ENCODE measurements at regions not wholly inside any gene's neighbourhood (a gene's known extent, or its start where the extent isn't known, plus 50 kb on each side); places are given as distances from the start of the nearest gene placed in this dataset.
"Not testable (repeated sequence)": the region's sequence is repeated elsewhere in the genome, so short reads cannot be mapped to it uniquely, and the experiment has no call there.

DNA sequence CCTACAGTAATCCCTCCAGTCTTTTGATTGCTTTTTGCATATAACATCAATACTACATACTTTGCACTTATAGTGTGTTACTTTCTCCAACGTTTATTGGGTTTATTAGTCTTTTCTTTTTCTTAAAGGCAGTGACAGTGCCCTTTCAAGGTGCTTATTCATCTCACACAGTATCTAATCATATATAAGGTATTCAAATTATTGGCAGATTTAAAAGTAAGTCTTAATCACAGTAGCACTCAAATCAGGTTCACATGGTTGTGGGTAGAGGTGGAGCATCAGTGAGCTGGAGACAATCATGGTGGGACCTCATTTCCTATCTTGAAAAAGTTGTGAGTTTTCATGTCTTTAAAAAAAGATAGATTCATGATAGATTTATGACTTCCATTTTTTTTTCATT, 706.2 kb downstream of the GALC start:
- no peak for DNase-seq
- Histone ChIP-seq H3K4me3 (no peak overlapping the region), H3K27me3 (no peaks in the 10 kb centered on the region), H3K36me3 (no peaks in the 10 kb centered on the region), H3K9me3 (no peaks in the 10 kb centered on the region)

DNA sequence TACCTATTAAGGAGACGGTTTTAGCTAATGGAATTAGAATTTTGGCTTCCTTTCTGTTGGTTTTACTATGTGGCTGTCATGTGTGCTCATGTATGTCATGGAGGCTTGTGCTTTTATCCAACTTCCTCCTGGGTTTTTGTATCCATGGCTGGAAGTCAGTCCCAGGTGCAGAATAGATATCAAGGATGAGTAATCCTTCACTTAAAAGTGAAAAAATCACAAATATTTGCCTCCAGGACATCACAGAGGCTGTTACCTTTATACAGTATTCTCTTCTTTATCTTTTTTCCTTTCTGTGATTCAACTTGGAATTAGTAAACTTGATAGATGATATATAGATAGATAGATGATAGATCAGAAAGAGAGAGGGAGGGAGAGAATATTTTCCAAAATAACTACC, 706.8 kb downstream of the GALC start:
- DNase-seq, result no peak
- no peaks in the 10 kb centered on the region for H3K27me3 ChIP-seq
- no peak overlapping the region for H3K4me3 ChIP-seq
- no peaks in the 10 kb centered on the region for H3K36me3 ChIP-seq
- no peaks in the 10 kb centered on the region for H3K9me3 ChIP-seq

DNA sequence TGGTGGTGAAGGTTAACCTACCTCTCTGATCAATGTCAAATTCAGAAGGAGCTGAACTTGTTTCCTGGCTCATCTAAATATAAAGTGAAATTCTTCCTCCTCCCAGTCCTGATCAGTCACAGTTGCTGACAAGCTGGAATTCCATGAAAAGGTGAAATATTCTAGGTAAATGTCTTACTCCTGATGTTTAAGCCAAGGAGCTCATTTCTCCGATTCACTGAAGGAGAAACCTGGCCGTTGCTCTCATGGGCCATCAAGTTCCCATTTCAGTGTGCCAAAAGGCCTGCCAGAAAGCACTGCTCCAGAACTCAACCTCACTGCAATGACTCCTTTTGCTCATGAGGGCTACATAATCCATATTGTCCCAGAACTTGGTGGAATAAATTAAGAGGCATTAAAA, 707.5 kb downstream of the GALC start:
- H3K36me3 ChIP-seq, result no peaks in the 10 kb centered on the region

DNA sequence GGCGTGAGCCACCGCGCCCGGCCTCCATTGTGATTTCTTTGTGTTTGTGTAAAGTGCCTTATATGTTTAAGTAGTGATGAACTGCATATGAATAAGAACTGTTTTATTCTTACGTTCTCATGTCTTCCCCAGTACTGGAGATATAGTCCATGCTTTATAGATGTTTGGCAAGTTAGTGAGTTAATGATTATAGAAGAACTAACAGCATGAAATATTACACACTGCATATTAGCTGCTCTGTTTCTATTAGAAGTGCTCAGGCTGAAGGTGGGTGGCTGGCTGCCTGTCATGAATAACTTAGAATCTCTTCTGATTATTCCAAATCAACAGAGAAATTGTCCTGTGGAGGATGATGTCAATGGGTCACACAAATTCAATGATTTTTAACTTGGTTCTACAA, 709.4 kb downstream of the GALC start:
- Histone ChIP-seq H3K27me3 (no peaks in the 10 kb centered on the region), H3K9me3 (no peaks in the 10 kb centered on the region), H3K4me3 (no peak overlapping the region), H3K36me3 (no peaks in the 10 kb centered on the region)
- DNase-seq, result no peak

More for the DNA sequence above, 707.5 kb downstream of the GALC start:
- Histone ChIP-seq H3K9me3 (no peaks in the 10 kb centered on the region), H3K27me3 (no peaks in the 10 kb centered on the region), H3K4me3 (no peak overlapping the region)
- DNase-seq, result no peak

DNA sequence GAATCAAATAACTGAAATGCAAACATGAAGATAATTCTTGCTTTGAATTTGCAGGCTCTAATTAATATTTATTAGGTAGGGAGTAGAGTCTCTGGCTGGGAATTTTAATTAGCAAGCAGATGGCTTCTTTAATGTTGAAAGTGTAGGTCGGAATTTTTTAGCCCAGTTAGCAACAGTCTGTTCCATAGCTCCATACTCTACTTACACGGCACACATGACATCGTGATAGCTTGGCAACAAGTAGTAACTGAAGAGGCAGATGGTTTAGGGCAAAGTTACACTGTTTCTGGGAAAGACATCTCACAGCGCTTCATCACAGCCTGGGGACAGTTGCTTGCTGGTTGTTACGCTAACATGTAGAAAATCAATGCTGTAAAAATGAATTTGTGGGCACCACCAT, 710.7 kb downstream of the GALC start:
- Histone ChIP-seq H3K9me3 (no peaks in the 10 kb centered on the region), H3K4me3 (no peak overlapping the region), H3K36me3 (no peaks in the 10 kb centered on the region), H3K27me3 (no peaks in the 10 kb centered on the region)
- no peak for DNase-seq

DNA sequence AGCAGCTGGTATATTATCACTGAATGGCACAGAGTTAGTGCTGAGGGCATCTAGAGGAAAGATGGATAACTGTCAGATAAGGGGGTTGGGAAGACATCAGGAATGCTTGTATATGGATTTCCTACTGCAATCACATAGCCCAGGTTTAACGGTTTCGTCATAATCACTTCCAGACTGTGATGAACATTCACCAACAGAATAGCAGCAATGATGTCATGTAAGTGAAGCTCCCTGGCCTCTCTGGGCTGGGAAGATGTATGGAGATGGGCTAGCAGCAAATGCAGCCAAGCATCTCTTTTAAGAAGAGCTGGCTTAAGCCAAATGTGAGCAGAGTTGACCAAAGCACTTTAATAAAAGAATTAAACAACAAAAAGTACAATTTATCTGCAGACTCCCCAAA, 714.6 kb downstream of the GALC start:
- Histone ChIP-seq H3K9me3 (no peaks in the 10 kb centered on the region), H3K4me3 (no peak overlapping the region), H3K27me3 (no peaks in the 10 kb centered on the region), H3K36me3 (no peaks in the 10 kb centered on the region)
- DNase-seq, result no peak

DNA sequence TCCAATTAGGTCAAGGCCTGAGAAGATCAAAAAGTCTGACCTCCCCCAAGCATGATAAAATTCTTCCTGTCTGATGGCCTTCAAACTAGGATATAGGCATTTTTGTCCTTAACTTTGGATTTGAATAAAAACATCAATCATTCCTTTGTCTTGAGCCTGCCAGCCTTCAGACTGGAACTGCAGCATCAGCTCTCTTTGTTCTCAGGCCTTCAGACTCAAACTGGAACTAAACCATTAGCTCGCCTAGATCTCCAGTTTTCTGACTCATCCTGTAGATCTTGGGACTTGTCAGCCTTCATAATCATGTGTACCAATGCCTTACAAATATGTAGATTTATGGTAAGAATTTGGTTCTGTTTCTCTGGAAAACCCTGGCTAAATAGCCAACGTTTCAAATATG, 721.7 kb downstream of the GALC start:
- H3K36me3 ChIP-seq, result no peaks in the 10 kb centered on the region
- H3K9me3 ChIP-seq, result no peaks in the 10 kb centered on the region
- no peak overlapping the region for H3K4me3 ChIP-seq
- no peaks in the 10 kb centered on the region for H3K27me3 ChIP-seq
- DNase-seq, result no peak

DNA sequence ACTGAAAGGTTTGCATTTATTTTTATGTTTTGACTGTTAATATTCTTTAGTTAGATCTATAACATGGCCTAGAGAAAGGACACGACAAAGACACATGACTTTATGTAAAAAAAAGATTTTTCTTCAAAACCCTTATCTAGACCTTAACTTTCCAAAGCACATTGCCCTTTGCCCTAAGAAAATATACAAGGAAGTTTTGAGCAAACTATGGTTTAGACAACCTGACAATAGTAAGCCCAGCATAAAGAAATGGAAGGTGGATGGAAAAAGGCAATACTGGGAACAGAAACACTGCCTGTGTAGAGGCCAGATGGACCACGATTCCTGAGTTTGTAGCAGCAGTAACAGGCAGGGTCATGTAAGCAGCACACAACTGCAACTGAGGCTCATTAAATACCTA, 724.0 kb downstream of the GALC start:
- Histone ChIP-seq H3K36me3 (no peaks in the 10 kb centered on the region), H3K4me3 (no peak overlapping the region), H3K27me3 (no peaks in the 10 kb centered on the region), H3K9me3 (no peaks in the 10 kb centered on the region)
- no peak for DNase-seq

DNA sequence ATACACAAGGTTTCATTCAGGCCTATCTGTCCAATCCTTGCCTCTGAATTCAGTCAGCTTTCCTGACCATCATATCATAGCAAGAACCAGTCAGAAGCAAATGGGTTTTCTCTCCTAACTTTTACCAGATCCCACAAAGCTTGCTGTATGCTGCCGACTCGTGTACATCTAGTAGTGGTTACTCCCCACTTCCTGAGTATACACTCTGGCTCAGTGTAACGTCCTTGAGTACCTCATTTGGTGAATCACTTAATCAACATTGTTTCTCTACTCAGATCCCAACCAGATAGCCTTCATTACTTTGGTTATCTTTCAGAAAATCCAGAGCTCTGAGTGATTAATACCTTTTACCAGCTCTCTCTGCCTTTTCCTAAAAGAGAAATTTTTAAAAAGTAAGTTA, 728.2 kb downstream of the GALC start:
- Histone ChIP-seq H3K9me3 (no peaks in the 10 kb centered on the region), H3K27me3 (no peaks in the 10 kb centered on the region), H3K36me3 (no peaks in the 10 kb centered on the region), H3K4me3 (no peak overlapping the region)
- no peak for DNase-seq

DNA sequence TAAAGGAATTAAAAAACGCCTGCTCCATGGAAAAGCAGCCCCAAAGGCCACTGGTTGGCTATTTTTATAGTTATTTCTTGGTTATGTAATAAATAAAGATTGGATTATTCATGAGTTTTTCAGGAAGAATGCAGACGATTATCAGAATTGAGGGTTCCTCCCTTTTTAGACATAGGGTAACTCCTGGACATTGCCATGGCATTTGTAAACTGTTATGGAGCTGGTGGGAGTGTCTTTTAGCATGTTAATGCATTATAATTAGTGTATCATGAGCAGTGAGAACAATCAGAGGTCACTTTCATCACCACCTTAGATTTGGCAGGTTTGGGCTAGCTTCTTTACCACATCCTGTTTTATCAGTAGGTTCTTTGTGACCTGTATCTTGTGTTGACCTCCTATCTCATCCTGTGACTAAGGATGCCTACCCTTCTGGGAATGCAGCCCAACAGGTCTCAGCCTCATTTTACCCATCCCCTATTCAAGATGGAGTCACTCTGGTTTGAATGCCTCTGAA, 728.7 kb downstream of the GALC start:
- H3K27me3 ChIP-seq, result no peaks in the 10 kb centered on the region
- DNase-seq, result no peak
- no peak overlapping the region for H3K4me3 ChIP-seq
- no peaks in the 10 kb centered on the region for H3K36me3 ChIP-seq
- no peaks in the 10 kb centered on the region for H3K9me3 ChIP-seq

DNA sequence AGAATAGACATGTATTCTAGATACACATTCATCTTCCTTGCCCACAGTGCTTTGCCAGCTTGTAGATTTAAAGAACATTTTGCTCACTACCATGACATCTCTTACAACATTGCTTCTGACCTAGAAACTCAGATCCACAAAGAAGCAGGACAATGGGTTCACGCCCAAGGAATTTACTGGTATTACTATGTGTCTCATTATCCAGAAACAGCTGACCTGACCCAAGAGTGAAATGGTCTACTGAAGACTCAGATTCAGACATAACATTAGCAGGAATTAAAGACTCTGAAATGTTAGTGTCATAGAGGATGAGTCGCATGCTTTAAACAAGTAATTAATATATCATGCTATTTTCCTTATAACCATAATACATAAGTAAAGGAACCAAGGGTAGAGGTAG, 731.4 kb downstream of the GALC start:
- no peak for DNase-seq
- no peaks in the 10 kb centered on the region for H3K9me3 ChIP-seq
- H3K27me3 ChIP-seq, result no peaks in the 10 kb centered on the region
- H3K36me3 ChIP-seq, result no peaks in the 10 kb centered on the region
- H3K4me3 ChIP-seq, result no peak overlapping the region

DNA sequence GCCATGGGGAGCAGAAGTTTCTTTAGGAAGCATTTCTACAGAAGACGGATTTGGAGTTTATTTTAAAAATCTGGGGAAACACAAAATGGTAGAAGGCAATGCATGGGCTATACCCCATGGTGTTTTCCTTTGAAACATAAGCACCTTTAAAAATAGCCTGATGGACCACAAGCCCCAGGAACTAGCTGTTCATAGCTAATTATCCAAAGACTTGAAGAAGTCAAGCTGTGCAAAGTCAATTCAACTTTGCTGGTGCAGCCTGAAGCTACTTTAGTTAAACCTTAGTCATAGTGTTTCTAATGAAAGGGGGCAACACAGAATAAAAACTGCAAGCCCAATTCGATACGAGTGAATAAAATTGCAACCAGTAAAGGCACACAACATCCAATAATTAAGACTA, 732.5 kb downstream of the GALC start:
- no peak for DNase-seq
- no peaks in the 10 kb centered on the region for H3K27me3 ChIP-seq
- H3K36me3 ChIP-seq, result no peaks in the 10 kb centered on the region
- no peaks in the 10 kb centered on the region for H3K9me3 ChIP-seq
- no peak overlapping the region for H3K4me3 ChIP-seq

DNA sequence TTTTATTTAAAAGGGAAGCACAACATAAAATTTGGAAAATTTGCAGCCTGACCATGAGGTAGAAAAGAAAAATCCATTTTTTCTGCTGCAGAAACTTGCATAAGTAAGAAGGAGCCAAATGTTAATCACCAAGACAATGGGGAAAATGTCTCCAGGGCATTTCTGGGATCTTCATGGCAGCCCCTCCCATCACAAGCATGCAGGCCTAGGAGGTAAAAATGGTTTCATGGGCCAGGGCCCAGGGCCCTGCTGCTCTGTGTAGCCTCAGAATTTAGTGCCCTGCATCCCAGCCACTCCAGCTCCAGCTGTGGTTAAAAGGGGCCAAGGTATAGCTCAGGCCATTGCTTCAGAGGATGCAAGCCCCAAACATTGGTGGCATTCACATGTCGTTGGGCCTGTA, 735.6 kb downstream of the GALC start:
- no peak overlapping the region for H3K4me3 ChIP-seq
- no peaks in the 10 kb centered on the region for H3K9me3 ChIP-seq
- no peaks in the 10 kb centered on the region for H3K36me3 ChIP-seq
- H3K27me3 ChIP-seq, result no peaks in the 10 kb centered on the region
- no peak for DNase-seq

DNA sequence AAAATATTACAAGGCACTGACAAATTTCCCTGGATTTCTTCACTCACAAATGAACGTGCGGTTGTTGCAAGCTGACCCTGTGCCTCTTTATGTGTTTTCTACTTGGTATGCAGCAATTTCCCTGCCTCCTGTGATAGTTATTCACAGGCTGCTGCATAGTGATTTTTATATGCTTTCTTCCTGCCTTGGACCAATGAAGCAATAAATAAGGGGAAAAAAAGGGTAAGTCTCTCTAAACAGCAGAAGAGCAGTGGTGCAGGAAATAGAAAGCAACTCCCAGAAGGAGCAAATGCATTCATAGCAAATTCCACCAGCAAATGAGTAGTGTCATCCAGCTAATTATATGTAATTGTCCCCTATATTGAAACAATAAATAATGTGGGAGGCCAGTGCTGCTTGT, 737.9 kb downstream of the GALC start:
- Histone ChIP-seq H3K4me3 (no peak overlapping the region), H3K27me3 (no peaks in the 10 kb centered on the region), H3K9me3 (no peaks in the 10 kb centered on the region), H3K36me3 (no peaks in the 10 kb centered on the region)
- DNase-seq, result no peak

DNA sequence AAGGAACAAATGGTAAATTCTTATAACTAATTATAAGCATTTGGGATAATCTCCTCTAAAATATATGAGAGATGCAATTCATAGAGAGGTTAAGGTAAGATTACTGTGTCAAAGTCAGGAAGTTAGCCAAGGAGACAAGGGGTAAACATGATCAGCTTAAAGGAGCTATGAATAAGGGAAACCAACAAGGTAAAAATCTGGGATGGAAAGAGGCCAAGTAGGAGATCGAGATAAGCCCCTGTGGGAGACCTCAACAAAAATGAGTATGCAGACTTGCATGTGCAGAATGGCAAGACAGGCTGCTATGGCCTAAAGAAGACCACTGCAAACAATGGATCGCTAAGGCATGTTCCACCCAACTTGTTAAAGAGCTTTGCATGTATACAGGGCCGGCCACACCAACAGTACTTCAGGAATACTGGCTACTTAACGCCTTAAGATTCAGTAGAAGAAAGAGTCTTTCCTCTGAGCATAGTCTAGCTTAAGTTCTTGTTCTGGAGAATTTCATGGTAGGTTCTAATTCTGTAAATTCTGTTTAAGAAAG, 738.6 kb downstream of the GALC start:
- Histone ChIP-seq H3K9me3 (no peaks in the 10 kb centered on the region), H3K36me3 (no peaks in the 10 kb centered on the region), H3K4me3 (no peak overlapping the region), H3K27me3 (no peaks in the 10 kb centered on the region)
- DNase-seq, result no peak

DNA sequence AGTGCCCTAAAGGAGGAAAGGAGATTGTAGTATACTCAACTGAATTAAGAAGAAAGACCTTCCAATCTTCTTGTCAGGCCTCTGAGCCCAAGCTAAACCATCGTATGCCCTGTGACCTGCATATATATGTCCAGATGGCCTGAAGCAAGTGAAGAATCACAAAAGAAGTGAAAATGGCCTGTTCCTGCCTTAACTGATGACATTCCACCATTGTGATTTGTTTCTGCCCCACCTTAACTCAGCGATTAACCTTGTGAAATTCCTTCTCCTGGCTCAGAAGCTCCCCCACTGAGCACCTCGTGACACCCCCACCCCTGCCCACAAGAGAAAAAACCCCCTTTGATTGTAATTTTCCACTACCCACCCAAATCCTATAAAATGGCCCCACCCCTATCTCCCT, 739.2 kb downstream of the GALC start:
- H3K4me3 ChIP-seq, H3K27me3 ChIP-seq, DNase-seq, H3K36me3 ChIP-seq, H3K9me3 ChIP-seq: not testable (repeated sequence)

DNA sequence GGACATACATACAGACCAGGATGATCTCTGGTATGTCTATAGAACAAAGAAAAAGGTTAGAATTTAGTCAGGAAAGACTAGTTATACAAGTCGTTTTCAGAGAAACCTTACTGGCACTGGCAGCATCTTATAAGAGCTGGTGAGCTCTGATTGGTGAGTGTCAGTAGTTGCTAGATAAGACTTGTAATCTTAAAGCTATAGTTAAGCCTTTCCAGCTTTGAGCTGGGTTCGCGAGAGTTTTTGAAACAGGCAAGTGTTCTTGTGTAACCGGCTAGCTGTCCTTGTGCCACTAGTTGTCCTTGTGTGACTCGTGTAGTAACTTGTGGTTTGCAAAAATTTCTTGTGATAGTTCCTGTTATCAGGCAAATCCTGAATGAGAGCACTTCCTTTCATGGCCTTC, 740.9 kb downstream of the GALC start:
- Histone ChIP-seq H3K9me3 (no peaks in the 10 kb centered on the region), H3K36me3 (no peaks in the 10 kb centered on the region), H3K4me3 (no peak overlapping the region), H3K27me3 (no peaks in the 10 kb centered on the region)
- DNase-seq, result no peak

DNA sequence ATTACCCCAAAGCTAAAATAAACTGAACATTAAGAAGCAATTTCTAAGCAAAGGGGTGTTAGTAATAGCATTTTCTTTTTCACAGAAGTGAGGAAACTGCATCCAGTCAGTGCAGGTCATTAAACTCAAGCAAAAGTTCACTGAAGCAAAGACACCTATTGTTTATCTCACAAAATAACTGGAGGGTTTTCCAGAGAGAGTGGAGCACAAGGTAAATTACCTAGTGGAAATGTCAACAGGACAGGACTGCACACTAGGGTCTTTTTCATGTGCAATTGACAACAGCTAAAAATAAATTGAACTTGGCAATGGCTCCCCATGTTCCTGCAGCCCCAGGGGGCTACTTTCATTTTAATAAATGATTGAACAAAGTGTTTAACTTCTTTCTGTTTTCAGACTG, 742.0 kb downstream of the GALC start:
- no peaks in the 10 kb centered on the region for H3K36me3 ChIP-seq
- no peak overlapping the region for H3K4me3 ChIP-seq
- no peaks in the 10 kb centered on the region for H3K27me3 ChIP-seq
- no peak for DNase-seq
- H3K9me3 ChIP-seq, result no peaks in the 10 kb centered on the region
